ENCODE measurements at regions not wholly inside any gene's neighbourhood (a gene's known extent, or its start where the extent isn't known, plus 50 kb on each side); places are given as distances from the start of the nearest gene placed in this dataset.

DNA sequence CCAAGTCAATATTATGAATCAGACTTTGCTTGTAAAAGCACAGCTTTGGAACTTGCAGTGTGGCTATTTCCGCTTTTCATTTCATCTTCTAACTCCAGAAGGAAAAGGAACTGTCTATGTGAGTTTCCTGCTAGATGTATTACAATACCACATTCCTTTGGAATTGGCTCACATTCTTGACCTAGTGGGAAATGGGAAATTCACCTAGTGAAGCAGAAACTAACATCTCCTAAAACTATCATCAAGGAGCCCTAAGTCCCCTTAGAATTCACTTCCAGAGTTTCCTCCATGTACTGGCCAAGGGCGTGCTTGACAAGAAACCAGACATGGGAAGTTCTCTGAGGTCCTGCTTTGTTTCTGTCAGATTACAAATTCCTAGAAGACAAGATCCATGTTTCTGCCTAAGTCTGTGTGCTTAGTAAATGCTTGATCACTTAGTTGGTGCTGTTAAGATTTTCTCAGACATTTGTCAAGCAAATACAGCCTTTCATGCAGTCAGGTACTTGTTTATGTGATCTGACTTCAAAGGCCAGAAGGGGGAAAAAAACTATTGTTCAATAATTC lies 275.7 kb upstream of the FN1 start:
- DNase-seq: no peak

DNA sequence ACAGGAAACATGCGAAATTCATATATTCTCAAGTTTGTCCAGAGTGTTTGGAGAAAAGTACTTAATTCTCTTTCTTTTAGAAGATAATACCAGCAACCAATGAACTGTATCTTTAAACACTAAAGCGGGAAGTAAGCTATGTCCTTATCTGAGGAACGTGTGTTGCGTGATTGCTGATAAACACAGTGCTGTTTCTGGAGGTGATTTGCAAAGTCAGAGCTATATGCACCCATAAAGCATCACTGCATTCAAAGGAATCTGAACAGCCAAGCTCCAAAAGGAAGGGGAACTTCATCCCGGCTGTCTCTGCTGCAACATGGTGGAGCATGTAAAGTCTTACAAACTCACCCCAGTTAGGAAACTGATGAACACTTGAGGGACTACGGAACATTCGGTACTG lies 271.7 kb upstream of the FN1 start:
- no peak for DNase-seq

DNA sequence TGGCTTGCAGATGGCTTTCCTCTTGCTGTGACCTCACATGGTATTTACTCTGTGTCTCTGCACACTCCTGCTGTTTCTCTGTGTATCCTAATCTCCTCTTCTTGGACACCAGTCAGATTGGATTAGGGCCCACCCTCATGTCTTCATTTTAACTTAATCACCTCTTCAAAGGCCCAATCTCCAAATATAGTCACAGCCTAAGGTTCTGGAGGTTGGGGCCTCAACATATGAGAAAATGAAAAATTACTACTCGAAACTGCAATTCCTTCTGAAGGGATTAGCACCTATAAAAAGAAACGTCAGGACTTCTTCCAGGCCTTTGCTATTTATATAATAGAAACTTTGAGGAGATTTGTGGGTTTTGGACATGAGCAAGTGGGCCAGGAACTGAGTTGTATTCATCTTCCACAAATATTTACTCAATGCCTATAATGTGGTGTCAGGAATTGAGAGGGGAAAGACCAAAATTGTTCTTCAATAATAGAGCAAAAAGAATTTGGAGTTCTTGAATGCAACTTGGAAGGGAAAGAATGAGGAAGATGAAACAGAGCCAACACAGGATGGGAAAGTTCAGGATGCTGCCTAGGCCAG lies 270.0 kb upstream of the FN1 start:
- DNase-seq: no peak

DNA sequence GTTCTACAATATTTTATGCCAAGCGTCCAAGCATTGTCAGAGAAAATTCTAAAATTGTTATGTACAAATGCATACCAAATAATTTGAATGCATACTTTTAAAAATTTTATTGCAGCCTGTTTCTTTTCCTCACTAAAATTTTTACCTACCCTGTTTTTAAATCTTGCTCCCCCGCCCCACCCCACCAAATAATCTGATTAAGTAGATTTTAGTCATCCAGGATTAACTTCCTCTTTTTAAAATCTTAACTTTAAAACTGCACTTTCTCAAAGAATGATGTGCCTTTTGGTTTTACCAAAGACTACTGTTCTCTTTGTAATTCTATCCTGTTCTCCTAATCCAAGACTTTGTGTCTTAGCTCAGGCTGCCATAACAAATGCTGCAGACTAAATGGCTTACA lies 269.4 kb upstream of the FN1 start:
- no peak for DNase-seq

DNA sequence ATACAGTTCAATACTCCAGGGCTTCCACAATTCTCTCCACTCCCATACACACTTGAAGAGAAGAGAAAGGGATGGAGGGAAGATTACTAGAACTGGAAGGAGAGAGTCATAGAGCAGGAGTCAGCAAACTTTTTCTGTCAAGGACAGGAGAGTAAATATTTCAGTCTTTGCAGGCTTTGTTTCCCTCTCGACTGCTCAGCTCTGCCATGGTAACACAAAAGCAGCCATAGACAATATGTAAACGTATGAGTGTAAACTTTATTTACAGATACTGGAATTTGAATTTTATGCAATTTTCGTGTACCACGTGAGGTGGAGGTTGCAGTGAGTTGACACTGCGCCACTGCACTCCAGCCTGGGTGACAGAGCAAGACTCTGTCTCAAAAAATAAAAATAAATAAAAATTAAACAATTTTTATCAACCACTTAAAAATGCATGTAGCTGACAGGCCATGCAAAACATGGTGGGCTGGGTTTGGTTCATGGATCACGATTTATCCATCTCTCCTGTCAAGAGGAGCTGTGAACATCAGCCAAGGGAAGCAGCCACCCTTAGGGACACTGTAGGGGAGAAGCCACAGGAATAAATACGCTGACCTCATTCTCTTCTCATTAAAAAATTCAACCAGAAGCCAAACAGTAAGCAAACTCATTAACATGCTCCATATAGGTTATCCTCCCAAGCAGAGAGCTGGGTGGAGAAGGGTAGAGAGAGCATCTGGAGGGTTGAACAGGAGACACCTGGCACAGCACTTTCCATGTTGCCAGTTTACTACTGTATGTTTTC lies 266.4 kb upstream of the FN1 start:
- DNase-seq: no peak

DNA sequence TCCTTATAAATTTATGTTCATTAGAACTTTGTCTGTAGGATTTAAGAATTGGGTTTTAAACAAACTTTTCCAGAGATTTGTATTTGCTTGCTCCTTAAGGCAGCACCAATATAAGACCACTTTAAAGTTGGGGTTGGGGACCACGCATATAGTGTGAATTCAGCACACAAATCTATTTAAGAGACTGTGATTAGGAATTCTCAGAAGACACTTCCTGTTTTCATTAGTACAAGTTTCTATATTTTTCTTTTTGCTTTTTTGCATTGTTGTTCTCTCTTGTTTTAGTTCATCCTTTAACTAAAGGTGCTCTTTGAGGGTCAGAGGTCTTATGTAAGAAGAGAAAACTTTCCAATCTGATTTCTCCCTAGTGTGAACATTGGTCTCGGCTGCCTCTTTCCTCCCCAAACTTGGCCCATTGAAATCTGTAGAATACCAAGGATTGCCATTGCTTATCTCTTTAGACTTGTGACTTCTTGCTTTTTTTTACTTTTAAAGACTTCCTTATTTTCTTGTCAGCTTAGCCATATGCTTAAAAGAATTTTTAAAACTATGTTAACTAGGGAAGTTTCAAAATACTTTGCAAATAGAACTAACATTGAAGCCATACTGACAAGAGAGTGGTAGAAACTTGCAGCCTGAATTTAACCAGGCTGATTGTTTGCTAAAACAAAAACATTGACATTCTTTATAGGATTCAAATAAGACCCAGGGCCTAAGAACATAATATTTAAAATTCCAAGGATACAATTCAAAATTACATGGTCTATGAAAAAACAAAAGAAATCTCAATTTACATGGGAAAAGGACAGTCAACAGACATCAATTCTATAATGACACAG lies 264.1 kb upstream of the FN1 start:
- DNase-seq: no peak

DNA sequence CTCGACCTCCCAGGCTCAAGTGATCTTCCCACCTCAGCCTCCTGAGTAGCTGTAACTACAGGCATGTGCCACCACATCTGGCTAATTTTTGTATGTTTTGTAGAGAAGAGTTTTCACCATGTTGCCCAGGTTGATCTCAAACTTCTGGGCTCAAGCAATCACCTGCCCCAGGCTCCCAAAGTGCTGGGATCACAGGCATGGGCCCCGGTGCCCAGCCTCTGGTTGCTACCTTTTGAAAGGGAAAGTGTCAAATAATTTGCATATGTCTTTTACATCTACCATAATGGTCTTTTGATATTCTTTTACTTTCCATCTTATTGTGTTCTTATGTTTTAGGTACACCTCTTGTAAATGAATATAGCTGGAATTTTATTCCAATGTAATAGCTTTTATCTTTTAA lies 263.1 kb upstream of the FN1 start:
- no peak for DNase-seq

DNA sequence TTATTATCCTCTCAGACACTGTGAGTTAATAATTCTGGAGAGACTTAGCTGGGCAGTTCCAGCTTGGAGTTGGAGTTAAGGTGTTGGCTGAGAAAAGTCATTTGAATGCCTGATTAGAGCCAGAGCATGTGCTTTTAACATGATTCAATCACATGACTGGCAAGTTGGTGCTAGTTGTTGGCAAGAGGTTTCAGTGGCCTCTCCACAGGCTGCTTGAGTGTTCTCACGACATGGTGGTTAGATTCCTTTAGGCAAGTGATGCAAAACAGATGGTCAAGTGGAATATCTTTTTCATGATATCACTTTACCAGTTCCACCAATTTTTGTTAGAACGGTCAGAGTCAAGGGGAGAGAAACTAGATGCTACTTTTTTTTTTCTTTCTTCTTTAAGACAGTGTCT lies 262.7 kb upstream of the FN1 start:
- DNase-seq: no peak

DNA sequence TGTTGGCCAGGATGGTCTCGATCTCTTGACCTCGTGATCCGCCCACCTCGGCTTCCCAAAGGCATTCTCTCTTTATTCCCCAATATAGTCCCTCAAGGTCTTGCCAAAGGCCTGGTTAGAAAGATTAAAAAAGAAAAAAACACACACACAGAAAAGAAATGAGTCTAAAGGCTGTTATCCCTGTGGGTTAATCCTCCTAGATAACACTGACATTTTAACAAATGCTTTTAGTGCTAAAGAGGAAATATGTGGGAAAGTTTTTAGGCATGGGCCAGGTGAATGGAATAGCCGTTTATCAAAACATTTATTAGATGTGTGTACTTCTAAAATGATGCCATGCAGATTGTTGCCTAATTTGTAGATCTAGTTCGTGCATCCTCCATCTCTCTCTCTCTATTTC lies 261.6 kb upstream of the FN1 start:
- DNase-seq: no peak

DNA sequence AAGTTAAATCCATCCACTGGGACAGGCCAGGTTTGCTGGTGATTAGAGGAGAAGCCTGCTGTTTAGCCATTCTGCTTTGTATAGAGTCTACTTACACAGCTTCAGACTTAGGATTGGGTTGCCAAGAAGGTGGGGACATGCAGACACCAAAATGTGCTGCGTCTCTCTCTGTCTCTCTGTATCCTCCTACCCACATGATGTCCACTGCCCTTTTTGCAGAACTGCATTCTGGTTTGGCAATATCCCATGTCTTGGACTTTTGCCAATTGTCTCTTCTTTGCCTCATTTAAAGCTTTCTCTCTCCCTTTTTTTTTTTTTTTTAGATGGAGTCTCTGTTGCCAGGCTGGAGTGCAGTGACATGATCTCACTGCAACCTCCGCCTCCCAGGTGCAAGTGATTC lies 261.1 kb upstream of the FN1 start:
- DNase-seq: no peak

DNA sequence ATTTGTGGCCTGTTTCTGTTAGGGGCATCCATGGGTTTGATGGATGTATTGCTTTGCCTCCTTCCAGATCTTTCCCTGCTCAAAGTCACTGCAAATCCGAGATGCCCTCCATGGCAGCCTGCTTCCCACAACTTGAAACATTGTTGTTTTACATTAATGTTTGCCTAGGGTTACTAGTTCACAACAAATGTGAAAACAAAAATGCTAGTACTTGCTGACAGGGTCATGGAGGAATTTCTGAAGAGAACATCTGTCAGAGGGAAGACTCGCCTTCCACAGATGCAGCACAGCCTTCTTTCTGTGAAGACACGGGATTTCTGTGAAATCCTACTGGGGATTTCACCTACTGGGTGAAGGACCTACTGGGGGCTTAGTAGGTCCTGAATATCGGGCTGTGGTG lies 260.0 kb upstream of the FN1 start:
- no peak for DNase-seq

DNA sequence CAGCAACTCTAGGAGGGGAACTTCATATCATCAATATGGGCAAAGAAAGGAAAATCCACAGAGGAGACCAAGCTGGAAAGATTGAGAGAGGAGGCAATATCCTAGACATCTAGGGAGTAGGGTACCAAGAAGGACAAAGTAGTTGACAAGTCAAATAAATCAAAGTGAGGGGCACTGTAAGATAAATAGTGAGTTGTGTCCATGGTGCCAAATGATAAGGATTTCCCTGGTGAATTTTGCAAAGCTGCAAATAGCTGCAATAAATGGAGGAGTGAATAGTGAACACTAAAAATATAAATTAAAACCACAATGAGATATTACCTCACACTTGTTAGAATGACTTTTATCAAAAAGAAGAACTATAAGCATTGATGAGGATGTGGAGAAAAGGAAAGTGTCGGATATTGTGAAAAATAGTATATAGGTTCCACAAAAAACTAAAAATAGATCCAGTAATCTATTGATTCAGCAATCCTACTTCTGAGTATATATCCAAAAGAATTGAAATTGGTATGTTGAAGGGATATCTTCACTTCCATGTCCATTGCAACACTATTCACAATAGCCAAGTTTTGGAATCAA lies 258.2 kb upstream of the FN1 start:
- DNase-seq: no peak

DNA sequence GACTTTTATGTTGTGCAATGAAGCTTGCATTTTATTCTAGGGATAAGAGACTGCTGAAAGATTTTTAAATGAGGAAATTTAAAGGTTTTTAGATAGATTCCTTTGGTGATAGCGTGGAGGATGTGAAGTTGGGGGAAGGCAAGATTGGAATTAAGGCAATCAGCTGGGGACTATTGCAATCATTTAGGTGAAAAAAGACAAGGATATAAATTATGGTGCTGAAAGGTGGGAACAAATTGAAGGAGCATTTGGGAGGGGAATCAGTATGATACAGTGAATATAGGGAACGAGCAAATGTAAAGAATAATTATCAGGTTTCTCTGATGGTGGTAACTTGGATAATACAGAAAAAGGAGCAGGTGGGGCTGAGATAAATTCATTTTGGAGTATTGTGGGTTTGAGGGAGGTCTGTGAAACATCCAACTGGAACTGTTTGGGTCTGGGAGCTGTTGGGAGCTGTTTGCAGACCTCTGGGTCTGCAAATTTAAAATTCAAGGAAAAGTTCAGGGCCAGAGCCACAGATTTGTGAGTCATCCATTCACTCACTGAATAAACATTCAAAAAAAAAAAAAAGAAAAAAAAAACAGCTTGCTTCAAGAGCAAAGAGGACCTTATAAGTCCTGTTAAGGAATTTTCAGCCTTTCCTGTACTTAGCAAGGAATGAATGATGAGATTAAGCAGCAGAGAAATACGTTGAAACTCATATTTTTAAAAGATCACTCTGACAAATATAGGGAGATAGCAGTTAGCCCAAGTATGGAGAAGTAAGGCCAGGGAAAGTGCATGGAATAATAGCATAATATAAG lies 257.5 kb upstream of the FN1 start:
- DNase-seq: no peak

DNA sequence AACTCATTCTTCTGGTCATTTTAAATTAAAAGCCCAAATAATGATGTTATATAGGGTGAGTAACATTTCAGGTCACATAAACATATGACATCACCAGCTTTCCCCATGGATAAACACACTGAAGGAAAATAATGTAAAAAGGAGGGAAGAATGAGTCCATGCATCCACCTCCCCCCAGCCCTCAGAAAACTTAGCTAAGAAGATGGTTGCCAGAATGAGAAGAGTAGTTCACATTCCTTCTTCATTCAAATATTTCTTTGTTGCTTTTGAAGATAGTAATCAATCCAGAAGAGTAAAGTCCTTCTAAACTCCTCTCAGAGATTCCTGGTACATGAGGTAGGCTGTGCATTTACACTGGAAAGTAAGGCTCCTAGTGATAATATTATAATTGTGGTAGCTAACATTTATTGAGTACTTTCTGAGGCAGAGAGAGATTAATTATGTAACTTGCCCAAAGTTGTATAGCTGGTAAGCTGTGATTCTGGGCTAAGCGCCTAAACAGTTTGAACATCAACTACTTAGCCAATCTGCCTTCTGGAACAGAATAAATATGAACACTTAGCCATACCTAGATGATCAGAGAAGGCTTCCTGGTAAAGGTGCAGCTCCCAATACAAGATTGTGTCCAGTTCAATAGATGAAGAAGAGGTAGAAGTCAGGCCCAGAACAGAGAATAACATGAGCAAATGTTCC lies 256.7 kb upstream of the FN1 start:
- DNase-seq: no peak

DNA sequence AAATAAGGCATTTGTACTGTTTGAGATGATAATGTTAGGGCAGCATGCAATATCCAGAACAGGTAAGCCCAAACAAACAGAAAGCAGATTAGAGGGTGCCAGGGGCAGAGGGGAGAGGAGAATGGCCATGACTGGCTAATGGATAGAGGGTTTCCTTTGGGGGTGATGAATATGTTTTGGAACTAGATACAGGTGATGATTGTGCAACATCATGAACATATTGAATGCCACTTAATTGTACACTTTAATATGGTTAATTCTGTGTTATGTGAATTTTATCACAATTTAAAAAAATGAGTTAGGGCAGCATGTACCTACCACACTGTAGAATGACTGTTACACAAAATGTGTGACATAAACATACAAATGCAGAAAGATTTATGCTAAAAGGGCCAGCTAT lies 255.5 kb upstream of the FN1 start:
- DNase-seq: no peak

DNA sequence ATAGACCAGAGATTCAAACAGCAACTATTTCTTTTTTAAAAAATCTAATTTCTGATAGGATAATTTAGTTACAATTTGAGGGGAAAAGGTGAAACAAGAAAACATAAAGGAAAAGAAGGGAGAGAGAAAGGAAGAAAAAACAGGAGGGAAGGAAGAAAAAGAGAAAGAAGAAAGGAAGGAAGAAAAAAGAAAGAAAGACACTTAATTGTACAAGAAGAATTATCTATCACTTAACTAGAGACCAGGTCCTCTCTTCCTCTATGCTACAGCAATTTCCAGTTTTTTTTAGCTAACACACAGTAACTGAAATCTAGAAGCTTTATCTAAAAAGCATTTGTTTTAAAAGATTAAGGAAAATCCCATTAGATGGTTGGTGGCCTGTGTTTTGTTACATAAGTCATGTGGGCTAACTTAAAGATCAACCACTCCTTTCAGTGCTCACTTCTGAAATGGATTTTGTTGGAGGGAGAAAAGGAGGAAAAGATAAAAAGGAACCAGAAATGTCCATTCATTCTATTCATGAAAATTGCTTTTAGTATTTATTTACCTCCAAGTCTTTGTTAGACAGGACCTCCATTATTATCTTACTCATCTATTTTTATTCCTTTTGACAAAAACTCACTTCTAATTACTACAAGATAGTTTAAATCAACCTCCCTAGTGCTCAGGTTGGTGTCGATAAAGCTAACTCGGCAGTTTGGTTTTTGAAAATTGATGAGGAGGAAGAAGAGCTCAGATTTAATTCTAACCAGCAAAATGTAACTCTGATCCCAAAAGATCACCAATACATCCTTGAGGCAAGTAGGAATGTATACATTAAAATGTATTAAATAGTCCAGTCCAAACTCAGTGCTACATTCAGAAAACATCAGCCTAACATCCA lies 251.5 kb upstream of the FN1 start:
- no peak for DNase-seq

DNA sequence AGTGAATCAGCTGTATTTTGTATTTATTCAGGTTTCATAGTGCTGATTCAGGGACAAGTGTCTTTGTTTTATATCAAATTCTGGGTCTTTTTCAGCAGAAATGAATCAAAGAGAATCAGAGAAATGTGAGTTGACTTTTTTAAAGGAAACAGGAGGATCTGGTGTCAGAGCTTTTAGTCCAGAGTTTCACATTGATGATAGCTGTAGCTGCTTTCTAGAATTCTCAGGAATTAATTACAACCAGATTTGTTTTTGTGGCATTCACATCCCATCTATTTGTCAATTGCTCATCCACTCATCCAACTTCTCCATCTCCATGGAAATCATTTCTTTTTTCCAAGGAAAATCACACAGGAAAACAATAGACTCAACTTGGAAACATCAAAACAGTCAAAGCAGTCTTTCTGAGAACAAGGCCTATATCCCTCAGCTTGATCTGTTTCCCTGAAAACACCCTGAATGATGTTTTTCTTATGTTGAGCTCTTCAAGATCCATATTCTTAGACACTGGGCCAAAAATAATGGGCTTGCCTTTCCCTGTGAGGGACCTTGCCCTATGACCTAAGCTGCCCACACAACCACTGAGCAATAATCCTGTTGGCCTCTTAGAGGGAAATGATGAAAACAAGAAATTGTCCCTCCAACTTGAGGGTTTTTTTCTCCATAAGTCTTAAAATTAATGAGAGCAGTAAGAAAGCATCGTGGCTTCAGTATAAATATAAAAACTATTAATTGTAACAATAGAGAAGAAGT lies 249.5 kb upstream of the FN1 start:
- no peak for DNase-seq

DNA sequence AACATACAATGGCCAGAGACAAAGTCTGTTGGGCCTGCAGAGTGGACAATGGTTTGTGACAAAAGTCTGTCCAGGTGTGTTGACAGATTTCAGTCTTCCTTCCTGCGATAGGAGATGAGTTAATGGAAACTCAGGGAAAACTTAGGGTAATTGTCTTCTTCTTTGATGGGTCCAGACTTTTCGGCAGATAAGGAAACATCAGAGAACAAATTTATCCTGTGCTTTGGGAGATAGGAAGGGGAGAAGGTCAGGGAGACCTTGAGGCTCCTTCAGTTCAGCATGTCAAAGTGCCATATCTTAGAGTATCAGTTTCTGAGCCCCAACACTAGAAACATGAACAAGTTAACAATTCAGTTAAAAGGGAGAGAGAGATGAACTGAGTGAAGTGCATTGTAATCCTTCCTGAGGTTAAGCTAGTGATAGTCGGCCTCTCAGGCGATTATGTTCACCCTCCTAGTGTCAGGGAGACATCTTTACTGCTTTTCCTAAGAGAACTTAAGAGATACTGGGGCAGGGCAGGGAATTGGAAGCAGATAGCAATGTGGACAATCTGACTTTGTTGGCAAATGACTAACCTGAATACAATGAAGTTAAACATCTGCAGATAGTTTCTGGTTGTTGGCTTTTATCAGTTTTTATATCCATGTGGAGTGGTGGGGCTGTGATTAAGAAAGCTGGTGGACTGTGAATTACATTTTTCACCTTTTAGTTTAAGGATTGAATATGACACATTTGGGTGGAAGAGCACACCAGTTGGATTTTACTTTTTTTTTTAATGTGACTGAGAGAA lies 248.8 kb upstream of the FN1 start:
- no peak for DNase-seq

DNA sequence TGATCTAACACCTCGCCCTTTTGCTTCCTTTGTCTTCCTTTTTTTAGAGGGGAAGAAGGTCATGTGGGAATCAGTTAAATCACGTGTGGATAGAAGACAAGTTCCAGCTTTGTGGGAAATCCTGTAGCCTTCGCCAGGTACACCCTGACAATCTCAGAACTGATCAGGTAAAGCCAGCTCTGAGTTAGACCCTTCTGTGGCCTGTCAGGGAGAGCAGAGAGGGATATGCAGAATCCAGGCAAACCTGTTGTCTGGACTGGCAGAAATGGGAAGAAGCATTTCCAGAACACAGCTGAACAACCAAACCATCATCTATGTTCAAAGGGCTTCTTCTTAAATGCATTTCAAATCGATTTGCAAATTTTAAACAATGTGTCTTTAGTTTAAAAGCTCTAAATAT lies 247.4 kb upstream of the FN1 start:
- no peak for DNase-seq
